MM.1S (cell line): ENCODE measurements at regions not wholly inside any gene's neighbourhood (a gene's known extent, or its start where the extent isn't known, plus 50 kb on each side); places are given as distances from the start of the nearest gene placed in this dataset.

Experiments used
- DNase-seq: peaks from one replicate; pipeline ENCODE4 v3.0.0-alpha.2; 2015
- H2AFZ ChIP-seq: fragments of 300-600 bp; sonication (generic); 2 replicates; pipeline ENCODE4 v1.6.0; 2016; ENCODE audit warnings: antibody characterized with exemption, low read length
- H3F3A ChIP-seq: fragments of 300-600 bp; sonication (generic); 2 replicates; pipeline ENCODE4 v1.6.1; 2016; ENCODE audit warnings: mild to moderate bottlenecking, antibody characterized with exemption, low read length, moderate library complexity, mixed read lengths; ENCODE audit not compliant: insufficient read depth
- H3K27ac ChIP-seq: fragments of 300-600 bp; sonication (generic); 2 replicates; pipeline ENCODE4 v1.5.1; 2016; ENCODE audit warnings: mild to moderate bottlenecking, low read length
- H3K27me3 ChIP-seq: fragments of 300-600 bp; sonication (generic); replicated peaks from 2 replicates; pipeline ENCODE4 v1.6.0; 2016; ENCODE audit warnings: low read length; ENCODE audit not compliant: insufficient read depth
- H3K36me3 ChIP-seq: fragments of 300-600 bp; sonication (generic); replicated peaks from 2 replicates; pipeline ENCODE4 v1.6.1; 2016; ENCODE audit warnings: mild to moderate bottlenecking, low read length, mixed read lengths; ENCODE audit not compliant: insufficient read depth
- H3K4me1 ChIP-seq: fragments of 300-600 bp; sonication (generic); 2 replicates; pipeline ENCODE4 v1.6.1; 2016; ENCODE audit warnings: low read length, mixed read lengths
- H3K4me2 ChIP-seq: fragments of 300-600 bp; sonication (generic); 2 replicates; pipeline ENCODE4 v1.6.0; 2016; ENCODE audit warnings: low read depth, low read length
- H3K4me3 ChIP-seq: fragments of 300-600 bp; sonication (generic); 2 replicates; pipeline ENCODE4 v1.5.1; 2016; ENCODE audit warnings: low read length, mixed read lengths
- H3K79me2 ChIP-seq: fragments of 300-600 bp; sonication (generic); 2 replicates; pipeline ENCODE4 v1.6.1; 2016; ENCODE audit warnings: mixed run types, low read length, mixed read lengths
- H3K9ac ChIP-seq: fragments of 300-600 bp; sonication (generic); 2 replicates; pipeline ENCODE4 v1.6.1; 2016; ENCODE audit warnings: low read length, mixed read lengths
- H3K9me2 ChIP-seq: fragments of 300-600 bp; sonication (generic); replicated peaks from 2 replicates; pipeline ENCODE4 v1.6.1; 2016; ENCODE audit warnings: mild to moderate bottlenecking, low read length, mixed read lengths; ENCODE audit not compliant: insufficient read depth
- H3K9me3 ChIP-seq: fragments of 300-600 bp; sonication (generic); replicated peaks from 2 replicates; pipeline ENCODE4 v1.6.1; 2016; ENCODE audit warnings: mild to moderate bottlenecking, low read length, mixed read lengths; ENCODE audit not compliant: insufficient read depth
- H4K20me1 ChIP-seq: fragments of 300-600 bp; sonication (generic); 2 replicates; pipeline ENCODE4 v1.6.1; 2016; ENCODE audit warnings: mild to moderate bottlenecking, low read length, moderate library complexity, mixed read lengths; ENCODE audit not compliant: insufficient read depth
- EZH2 ChIP-seq: fragments of 300-600 bp; sonication (generic); optimal IDR thresholded peaks from 2 replicates; pipeline ENCODE3; 2017; ENCODE audit warnings: low read depth, mild to moderate bottlenecking, antibody characterized with exemption, low read length, mixed read lengths
- EZH2phosphoT487 ChIP-seq: fragments of 300-600 bp; sonication (generic); IDR thresholded peaks from 2 replicates; pipeline ENCODE4 v1.6.1; 2018; ENCODE audit warnings: antibody characterized with exemption, low read length
- TF ChIP-seq, protein P1 (sequence below): fragments of 300-600 bp; sonication (generic); IDR thresholded peaks from 2 replicates; pipeline ENCODE4 v1.5.1; 2016; ENCODE audit warnings: antibody characterized with exemption, low read length, mixed read lengths

GRCh38 chr4:20532871-20533870, 167.1 kb upstream of the PACRGL start:
- no peaks in the 10 kb centered on the region for H3K79me2 ChIP-seq
- H3K9me2 ChIP-seq, result no peaks in the 10 kb centered on the region
- H3K4me2 ChIP-seq, result no peak overlapping the region
- H3K4me1 ChIP-seq, result no peaks in the 10 kb centered on the region
- TF ChIP-seq EZH2 (no peak), EZH2phosphoT487 (no peak)
- TF ChIP-seq, protein P1, sequence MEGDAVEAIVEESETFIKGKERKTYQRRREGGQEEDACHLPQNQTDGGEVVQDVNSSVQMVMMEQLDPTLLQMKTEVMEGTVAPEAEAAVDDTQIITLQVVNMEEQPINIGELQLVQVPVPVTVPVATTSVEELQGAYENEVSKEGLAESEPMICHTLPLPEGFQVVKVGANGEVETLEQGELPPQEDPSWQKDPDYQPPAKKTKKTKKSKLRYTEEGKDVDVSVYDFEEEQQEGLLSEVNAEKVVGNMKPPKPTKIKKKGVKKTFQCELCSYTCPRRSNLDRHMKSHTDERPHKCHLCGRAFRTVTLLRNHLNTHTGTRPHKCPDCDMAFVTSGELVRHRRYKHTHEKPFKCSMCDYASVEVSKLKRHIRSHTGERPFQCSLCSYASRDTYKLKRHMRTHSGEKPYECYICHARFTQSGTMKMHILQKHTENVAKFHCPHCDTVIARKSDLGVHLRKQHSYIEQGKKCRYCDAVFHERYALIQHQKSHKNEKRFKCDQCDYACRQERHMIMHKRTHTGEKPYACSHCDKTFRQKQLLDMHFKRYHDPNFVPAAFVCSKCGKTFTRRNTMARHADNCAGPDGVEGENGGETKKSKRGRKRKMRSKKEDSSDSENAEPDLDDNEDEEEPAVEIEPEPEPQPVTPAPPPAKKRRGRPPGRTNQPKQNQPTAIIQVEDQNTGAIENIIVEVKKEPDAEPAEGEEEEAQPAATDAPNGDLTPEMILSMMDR, result no peak
- H3K9me3 ChIP-seq, result no peaks in the 10 kb centered on the region
- no peak overlapping the region for H3K27ac ChIP-seq
- no peak overlapping the region for H3K9ac ChIP-seq
- no peak overlapping the region for H2AFZ ChIP-seq
- DNase-seq, result no peak
- no peaks in the 10 kb centered on the region for H3F3A ChIP-seq
- no peaks in the 10 kb centered on the region for H4K20me1 ChIP-seq
- H3K4me3 ChIP-seq, result no peak overlapping the region
- no peaks in the 10 kb centered on the region for H3K36me3 ChIP-seq
- no peaks in the 10 kb centered on the region for H3K27me3 ChIP-seq

GRCh38 chr4:20538905-20539304, 161.4 kb upstream of the PACRGL start:
- H4K20me1 ChIP-seq, result no peaks in the 10 kb centered on the region
- H3K27ac ChIP-seq, result no peak overlapping the region
- H3K9me3 ChIP-seq, result no peaks in the 10 kb centered on the region
- H3K9ac ChIP-seq, result no peak overlapping the region
- no peaks in the 10 kb centered on the region for H3K27me3 ChIP-seq
- DNase-seq, result no peak
- no peak overlapping the region for H3K4me2 ChIP-seq
- H3F3A ChIP-seq, result no peaks in the 10 kb centered on the region
- H3K36me3 ChIP-seq, result no peaks in the 10 kb centered on the region
- no peak overlapping the region for H2AFZ ChIP-seq
- no peaks in the 10 kb centered on the region for H3K4me1 ChIP-seq
- H3K79me2 ChIP-seq, result no peaks in the 10 kb centered on the region
- H3K4me3 ChIP-seq, result no peak overlapping the region
- H3K9me2 ChIP-seq, result no peaks in the 10 kb centered on the region
- TF ChIP-seq EZH2 (no peak), EZH2phosphoT487 (no peak)
- TF ChIP-seq, protein P1, result no peak

DNA sequence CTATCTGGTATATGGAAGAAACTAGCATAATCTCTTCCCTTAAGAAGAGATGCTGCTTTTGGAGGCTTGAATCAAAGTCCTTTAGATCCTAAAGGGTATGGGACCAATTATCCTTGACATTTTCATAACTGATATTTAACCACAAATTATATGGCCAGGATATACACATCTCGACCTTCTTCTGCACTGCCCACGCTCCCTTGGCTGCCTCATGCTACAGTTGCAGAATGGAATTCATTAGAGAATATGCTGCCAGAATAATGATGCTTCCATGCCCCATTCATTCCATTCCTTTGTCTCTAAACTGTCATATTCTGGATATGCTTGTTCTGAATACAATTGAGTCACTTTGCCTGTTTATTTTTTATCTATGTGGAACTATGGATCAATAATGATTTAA, 157.1 kb upstream of the PACRGL start:
- TF ChIP-seq EZH2phosphoT487 (no peak), EZH2 (no peak)
- TF ChIP-seq, protein P1, result no peak
- no peak overlapping the region for H3K4me2 ChIP-seq
- no peak overlapping the region for H3K9ac ChIP-seq
- no peaks in the 10 kb centered on the region for H3K36me3 ChIP-seq
- no peak for DNase-seq
- no peaks in the 10 kb centered on the region for H3K4me1 ChIP-seq
- H3F3A ChIP-seq, result no peaks in the 10 kb centered on the region
- no peaks in the 10 kb centered on the region for H3K9me3 ChIP-seq
- no peaks in the 10 kb centered on the region for H4K20me1 ChIP-seq
- no peak overlapping the region for H2AFZ ChIP-seq
- no peaks in the 10 kb centered on the region for H3K79me2 ChIP-seq
- H3K27me3 ChIP-seq, result no peaks in the 10 kb centered on the region
- no peak overlapping the region for H3K4me3 ChIP-seq
- no peak overlapping the region for H3K27ac ChIP-seq
- H3K9me2 ChIP-seq, result no peaks in the 10 kb centered on the region
